Femur (tissue), 1 donor: ENCODE measurements at regions not wholly inside any gene's neighbourhood (a gene's known extent, or its start where the extent isn't known, plus 50 kb on each side); places are given as distances from the start of the nearest gene placed in this dataset.
A peak's percentile ranks its signal among the peaks of the same experiment; 100 is the strongest.

ENCODE experiments used
- DNase-seq: peaks from one replicate; pipeline ENCODE4 v3.0.0-alpha.2; 2017

- no peak for DNase-seq
Observed at GRCh38 chr10:36148207-36148606, 506.1 kb upstream of the FZD8 start.

DNA sequence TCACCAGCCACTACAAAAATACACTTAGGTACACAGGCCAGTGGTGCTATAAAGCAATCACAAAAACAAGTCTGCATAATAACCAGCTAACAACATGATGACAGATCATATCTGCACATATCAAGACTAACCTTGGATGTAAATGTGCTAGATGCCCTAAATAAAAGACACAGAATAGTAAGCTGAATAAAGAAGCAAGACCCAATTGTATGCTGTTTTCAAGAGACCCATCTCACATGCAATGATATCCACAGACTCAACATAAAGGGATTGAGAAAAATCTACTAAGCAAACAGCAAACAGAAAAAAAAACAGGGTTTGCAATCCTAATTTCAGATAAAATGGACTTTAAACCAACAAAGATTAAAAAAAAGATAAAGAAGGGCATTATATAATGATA lies 505.4 kb upstream of the FZD8 start:
- no peak for DNase-seq

- DNase-seq: peak; percentile 36
Observed at GRCh38 chr10:36141856-36142560, 499.9 kb upstream of the FZD8 start.

DNA sequence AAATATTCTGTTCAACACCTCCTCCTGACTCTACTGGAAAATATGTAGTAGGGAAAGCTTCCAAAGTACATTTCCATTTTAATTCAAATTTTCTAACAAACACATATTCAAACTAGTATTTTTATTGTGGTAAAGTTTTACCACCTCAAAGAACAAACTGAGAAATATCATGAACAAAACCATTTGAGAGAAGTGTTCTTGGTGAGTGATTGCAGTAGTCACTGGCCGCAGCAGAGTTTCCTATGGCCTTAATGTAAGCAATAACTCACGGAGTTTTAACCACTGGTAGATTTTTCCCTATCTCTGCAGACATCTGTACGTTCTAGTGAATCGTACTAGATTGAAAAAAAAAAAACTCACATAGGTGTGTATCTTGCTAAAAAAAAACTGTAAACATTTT lies 487.0 kb upstream of the FZD8 start:
- DNase-seq: no peak

GRCh38 chr10:36126076-36126475 lies 484.0 kb upstream of the FZD8 start:
- no peak for DNase-seq

- peak; percentile 43 for DNase-seq
Observed at GRCh38 chr10:36119455-36119854, 477.4 kb upstream of the FZD8 start.

GRCh38 chr10:36118314-36118713 lies 476.2 kb upstream of the FZD8 start:
- peak; percentile 35 for DNase-seq

DNA sequence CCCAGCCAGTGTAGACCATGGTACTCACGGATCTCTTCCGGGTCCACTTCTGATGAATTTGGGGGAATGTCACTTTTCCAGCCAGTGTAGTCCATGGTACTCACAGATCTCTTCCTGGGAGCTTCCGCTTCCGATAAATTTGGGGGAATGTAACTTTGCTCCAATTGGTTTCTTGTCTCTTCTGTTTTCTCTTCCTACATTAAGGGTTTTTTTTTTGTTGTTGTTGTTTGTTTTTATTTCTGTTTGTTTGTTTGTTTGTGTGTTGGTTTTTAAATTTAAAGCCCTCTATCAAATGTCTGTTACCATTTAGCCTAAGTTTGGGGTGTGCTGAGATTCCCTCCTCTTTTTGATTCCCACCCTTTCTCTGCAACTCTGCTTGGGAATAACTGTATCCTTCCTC lies 475.8 kb upstream of the FZD8 start:
- DNase-seq: no peak

GRCh38 chr10:36117231-36117630 lies 475.1 kb upstream of the FZD8 start:
- DNase-seq: no peak

DNA sequence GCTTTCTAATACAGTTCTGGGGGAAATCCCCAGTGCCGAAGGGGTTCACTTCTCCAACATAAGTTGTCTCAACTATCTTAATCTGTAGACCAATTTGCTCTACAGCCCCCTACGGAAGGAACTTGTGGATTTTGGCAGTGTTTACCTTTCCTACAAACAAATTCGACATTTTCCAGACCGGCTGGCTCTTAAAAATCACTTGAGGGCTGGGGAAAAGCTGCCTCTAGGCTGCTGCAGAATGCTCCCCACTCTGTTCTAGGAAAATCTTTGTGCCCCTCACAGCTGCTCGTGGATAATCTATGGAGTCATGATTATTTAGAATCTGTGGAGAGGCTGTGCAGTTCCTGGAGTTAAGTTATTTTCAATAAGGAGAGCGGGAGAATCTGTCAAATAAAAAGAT lies 474.6 kb upstream of the FZD8 start:
- peak; percentile 58 for DNase-seq

DNA sequence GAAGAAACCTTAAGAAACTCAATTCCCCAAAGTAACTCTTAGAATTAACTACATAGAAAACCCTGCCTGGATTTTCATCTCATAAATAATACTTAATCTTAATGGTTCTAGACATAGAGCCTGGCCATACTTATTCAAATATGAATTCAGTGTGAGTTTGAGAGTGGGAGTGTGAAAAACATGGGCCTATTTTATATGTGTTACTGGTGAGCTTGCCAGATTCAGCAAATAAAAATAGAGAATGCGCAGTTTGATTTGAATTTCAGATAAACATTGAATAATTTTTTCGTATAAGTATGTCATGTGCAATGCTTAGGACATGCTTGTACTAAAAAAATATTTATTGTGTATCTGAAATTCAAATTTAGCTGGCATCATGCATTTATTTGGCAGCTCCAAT lies 473.9 kb upstream of the FZD8 start:
- no peak for DNase-seq

GRCh38 chr10:36115364-36115763 lies 473.3 kb upstream of the FZD8 start:
- DNase-seq: no peak

DNA sequence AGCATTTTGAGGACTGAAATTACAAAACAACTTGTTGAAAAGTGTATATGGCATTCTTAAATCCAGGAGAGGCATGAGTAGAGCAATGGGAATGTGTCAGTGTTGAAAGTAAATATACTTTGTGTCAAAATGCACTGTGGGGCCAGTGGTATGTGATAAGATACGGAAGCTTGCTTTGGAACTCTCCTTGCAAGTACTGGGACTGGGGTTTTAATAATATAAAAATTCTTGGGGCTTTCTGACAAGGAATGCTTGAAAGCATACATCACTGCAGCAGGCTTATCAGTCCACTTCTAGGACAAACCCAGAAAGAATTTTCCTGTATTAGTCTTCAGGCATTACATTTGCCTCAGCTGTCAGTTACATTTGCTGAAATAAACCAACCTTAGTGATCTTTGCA lies 472.8 kb upstream of the FZD8 start:
- no peak for DNase-seq

- no peak for DNase-seq
Observed at GRCh38 chr10:36114141-36114540, 472.0 kb upstream of the FZD8 start.

- no peak for DNase-seq
Observed at GRCh38 chr10:36111676-36112075, 469.6 kb upstream of the FZD8 start.

DNA sequence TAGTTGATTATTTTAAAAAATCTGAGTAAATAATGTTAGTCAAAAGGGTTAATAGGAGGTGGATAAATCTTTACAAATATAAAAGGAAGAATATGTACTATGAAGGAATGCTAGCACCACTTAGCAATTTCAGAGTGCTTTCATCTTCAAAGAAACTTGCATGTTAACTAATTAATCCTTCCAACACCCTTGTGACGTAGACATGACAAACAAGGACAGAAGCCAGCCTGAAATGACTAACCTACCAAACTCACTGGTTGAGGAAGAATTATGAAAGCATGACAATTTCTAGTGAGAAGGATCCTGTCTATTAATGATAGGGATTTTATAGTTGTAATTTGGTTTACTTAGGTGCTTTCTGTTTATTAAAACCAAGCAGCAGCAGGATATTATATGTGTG lies 468.0 kb upstream of the FZD8 start:
- DNase-seq: no peak

DNA sequence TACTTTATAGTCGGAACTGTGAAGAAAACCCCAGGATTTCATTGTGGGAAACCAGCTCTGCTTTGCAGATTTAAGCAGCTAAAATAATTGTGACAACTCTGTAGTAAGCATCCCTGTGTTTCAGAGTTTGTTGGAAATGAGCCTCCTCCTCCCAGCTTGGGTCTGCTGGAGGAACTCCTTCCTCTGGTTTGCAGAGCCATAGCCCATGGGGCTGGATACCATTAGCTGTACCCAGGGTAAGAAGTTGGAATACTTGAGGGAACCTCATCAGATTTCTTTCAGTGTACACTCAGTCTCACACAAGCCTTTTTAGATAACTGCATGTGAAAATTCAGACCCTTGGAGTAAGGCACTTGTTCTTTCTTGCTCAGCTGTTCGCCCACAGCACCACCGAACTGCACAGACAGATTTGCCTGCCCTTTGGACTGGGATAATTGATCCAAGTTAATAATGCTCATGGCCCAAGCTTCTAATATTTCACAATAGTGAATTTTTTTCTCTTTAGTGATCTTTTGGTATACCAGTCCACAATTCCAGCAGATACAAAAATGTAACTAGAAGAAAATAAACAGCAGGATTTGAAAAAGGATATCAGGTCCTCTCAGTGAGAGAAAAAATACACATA lies 467.4 kb upstream of the FZD8 start:
- DNase-seq: no peak

DNA sequence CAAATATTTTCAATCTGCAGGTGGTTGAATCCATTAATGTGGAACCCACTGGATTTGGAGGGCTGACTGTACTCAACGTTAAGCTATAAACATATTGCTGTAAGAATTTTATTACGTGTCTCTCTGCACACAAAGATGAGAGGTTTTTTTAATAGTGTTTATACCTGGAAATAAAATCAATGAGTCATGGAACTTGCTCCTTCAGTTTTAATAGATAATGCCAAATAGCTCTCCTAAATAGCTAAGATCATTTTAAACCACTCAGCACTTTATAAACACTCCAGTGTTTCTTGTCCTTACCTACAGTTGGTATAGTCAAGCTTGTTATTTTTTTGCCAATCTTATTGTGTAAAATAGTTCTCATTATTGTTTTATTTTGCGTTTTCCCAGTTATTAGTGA lies 455.6 kb upstream of the FZD8 start:
- no peak for DNase-seq

- no peak for DNase-seq
Observed at GRCh38 chr10:36096576-36096975, 454.5 kb upstream of the FZD8 start.

GRCh38 chr10:36094096-36094495 lies 452.0 kb upstream of the FZD8 start:
- DNase-seq: peak; percentile 71

DNA sequence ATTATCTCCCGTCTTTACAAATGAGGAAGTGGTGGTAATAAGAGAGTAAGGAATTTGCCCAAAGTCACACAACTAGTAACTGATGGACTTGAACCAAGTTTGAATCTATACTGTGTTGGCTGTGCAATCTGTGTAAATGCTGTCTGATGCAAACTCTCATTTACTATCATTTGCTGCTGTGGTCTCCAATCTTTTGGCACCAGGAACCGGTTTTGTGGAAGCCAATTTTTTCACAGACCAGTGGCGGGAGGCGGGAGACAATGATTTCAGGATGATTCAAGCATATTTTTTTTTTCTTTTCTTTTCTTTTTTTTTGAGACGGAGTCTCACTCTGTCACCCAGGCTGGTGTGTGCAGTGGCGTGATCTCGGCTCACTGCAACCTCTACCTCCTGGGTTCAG lies 450.0 kb upstream of the FZD8 start:
- DNase-seq: no peak

- no peak for DNase-seq
Observed at GRCh38 chr10:36091007-36091406, 448.9 kb upstream of the FZD8 start.

DNA sequence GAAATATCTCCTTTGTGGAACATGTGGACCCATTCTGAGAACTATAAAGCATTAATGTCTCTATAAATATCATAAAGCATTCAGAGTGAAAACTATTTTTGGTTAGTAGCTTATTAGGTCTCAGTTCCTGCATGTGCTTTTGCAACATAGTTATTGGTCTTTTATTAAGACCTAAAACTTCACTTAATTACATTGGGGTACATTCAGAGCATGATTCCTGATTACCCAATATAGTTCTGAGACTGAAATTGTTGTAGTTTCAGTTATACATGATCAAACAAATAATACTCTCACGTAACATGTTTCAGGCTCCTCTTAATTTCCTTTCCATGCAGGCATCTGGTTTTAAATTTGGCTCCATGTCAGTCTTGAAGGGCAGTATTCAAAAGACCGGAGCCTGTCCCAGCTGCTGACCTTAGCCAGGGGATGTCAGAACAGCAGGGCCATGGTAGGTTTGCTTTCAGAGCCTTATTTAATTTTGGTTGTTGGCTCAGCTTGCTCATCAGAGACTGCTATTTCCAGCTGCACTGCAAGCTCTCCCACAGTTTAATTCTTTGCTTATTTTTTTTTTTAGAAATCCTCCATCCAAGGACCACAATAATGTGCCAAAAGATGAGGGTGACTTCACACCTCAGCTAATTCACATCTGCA lies 447.8 kb upstream of the FZD8 start:
- DNase-seq: peak; percentile 43
